ENCODE measurements at regions not wholly inside any gene's neighbourhood (a gene's known extent, or its start where the extent isn't known, plus 50 kb on each side); places are given as distances from the start of the nearest gene placed in this dataset.

- intact Hi-C loops (cut with DNase I), result no loop called here
- no peak for TF ChIP-seq EP300 (IDR thresholded peaks at IDR 0.05)
- no peak for TF ChIP-seq POLR2AphosphoS5 (IDR thresholded peaks at IDR 0.05)
- TF ChIP-seq CTCF (IDR thresholded peaks at IDR 0.05), result no peak
- no peak for TF ChIP-seq POLR2A (IDR thresholded peaks at IDR 0.05)
- Histone ChIP-seq H3K27me3 (no peaks in the 10 kb centered on the region), H3K4me3 (no peak overlapping the region), H3K4me1 (no peaks in the 10 kb centered on the region), H3K27ac (no peak overlapping the region), H3K36me3 (no peaks in the 10 kb centered on the region), H3K9me3 (peaks cover 0 to 4% (median 0%) of the 10 kb centered on the region in 4 donors)
- DNase-seq, result no peak
- WGBS, 2 donors, result 76 to 78% methylated on average over 4 of the region's 4 CpGs
These were observed 428.6 kb downstream of the DTHD1 start for GRCh38 chr4:36709991-36710390.

DNA sequence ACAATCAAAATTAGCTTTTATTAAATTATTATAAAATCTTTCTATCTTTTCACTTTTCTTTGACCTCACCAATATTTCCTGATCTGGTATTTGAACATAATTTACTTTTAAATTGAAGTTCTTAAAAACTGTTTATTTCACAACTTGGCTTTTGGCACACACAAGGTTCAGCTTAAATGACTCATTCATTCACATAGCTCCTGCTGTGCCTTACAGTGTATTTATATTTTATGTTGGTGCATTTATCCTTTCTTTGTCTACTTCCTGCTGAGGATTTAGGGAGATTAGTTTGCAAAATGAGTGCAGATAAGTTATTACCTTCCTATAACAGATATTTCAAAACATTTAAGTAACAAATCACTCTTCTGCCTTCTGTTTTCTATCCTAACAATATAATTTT is 430.6 kb downstream of the DTHD1 start:
- Histone ChIP-seq H3K27me3 (no peaks in the 10 kb centered on the region), H3K9me3 (peaks cover 0 to 2% (median 0%) of the 10 kb centered on the region in 4 donors), H3K4me3 (no peak overlapping the region), H3K36me3 (no peaks in the 10 kb centered on the region), H3K4me1 (no peaks in the 10 kb centered on the region), H3K27ac (no peak overlapping the region)
- intact Hi-C loops (cut with DNase I), result no loop called here
- no peak for DNase-seq
- TF ChIP-seq CTCF (IDR thresholded peaks at IDR 0.05), result no peak
- TF ChIP-seq POLR2AphosphoS5 (IDR thresholded peaks at IDR 0.05), result no peak
- TF ChIP-seq EP300 (IDR thresholded peaks at IDR 0.05), result no peak
- no peak for TF ChIP-seq POLR2A (IDR thresholded peaks at IDR 0.05)

DNA sequence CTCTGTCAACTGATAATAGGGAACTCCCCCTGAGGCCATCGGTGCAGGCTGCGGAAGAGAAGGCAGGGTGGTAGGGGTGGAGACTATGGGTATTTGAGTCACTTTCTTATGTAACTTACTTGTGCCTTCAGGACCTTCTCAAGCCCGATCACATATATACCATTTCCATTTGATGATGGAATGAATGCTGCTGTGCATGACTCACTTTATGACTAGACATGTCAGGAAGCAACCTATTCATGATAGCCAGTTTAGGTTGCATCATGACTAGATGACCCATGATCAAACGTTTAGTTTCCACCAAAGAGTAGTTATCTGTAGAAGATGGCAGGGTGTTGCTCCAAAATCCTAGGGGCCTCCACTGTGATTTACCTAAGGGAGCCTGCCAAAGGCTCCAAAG is 435.5 kb downstream of the DTHD1 start:
- no peak overlapping the region for H3K4me3 ChIP-seq
- H3K36me3 ChIP-seq, result no peaks in the 10 kb centered on the region
- no peaks in the 10 kb centered on the region for H3K4me1 ChIP-seq
- 87 to 90% methylated on average over 4 of the region's 4 CpGs for WGBS, 2 donors
- intact Hi-C loops (cut with DNase I), result no loop called here
- H3K9me3 ChIP-seq, result no peaks in the 10 kb centered on the region
- no peak overlapping the region for H3K27ac ChIP-seq
- no peaks in the 10 kb centered on the region for H3K27me3 ChIP-seq
- TF ChIP-seq EP300 (IDR thresholded peaks at IDR 0.05) (no peak), POLR2A (IDR thresholded peaks at IDR 0.05) (no peak), POLR2AphosphoS5 (IDR thresholded peaks at IDR 0.05) (no peak), CTCF (IDR thresholded peaks at IDR 0.05) (no peak)
- no peak for DNase-seq

DNA sequence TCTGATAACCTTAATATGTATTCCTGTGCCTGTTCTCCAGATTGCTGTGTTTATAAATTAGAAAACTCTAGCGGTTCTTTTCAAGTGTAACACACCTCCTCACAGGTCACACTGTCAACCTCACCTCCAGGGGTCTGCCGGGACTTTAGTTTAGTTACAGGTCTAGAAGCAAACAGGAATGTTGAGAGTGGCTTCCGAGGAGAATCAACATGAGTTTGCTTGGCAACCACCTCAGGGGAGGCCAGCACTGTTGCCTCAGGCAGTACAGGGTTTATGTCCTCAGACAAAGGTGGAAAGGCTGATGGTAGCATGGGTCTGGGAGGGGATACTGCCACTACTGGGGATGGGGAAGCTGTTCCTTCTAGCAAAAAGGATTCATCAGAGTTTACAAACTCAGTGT is 438.0 kb downstream of the DTHD1 start:
- no peaks in the 10 kb centered on the region for H3K27me3 ChIP-seq
- no peak for DNase-seq
- intact Hi-C loops (cut with DNase I), result no loop called here
- H3K36me3 ChIP-seq, result no peaks in the 10 kb centered on the region
- H3K4me3 ChIP-seq, result no peak overlapping the region
- no peak for TF ChIP-seq EP300 (IDR thresholded peaks at IDR 0.05)
- TF ChIP-seq POLR2A (IDR thresholded peaks at IDR 0.05), result no peak
- TF ChIP-seq POLR2AphosphoS5 (IDR thresholded peaks at IDR 0.05), result no peak
- 68 to 80% methylated on average over 3 of the region's 3 CpGs for WGBS, 2 donors
- H3K4me1 ChIP-seq, result no peaks in the 10 kb centered on the region
- no peaks in the 10 kb centered on the region for H3K9me3 ChIP-seq
- no peak overlapping the region for H3K27ac ChIP-seq

GRCh38 chr4:36722986-36723385 is 441.6 kb downstream of the DTHD1 start:
- Histone ChIP-seq H3K4me1 (no peaks in the 10 kb centered on the region), H3K27ac (no peak overlapping the region), H3K27me3 (no peaks in the 10 kb centered on the region), H3K36me3 (no peaks in the 10 kb centered on the region), H3K9me3 (no peaks in the 10 kb centered on the region), H3K4me3 (no peak overlapping the region)
- WGBS, 2 donors, result 58 to 87% methylated on average over 1 of the region's 1 CpG
- TF ChIP-seq EP300 (IDR thresholded peaks at IDR 0.05) (no peak), CTCF (IDR thresholded peaks at IDR 0.05) (no peak), POLR2AphosphoS5 (IDR thresholded peaks at IDR 0.05) (no peak), POLR2A (IDR thresholded peaks at IDR 0.05) (no peak)
- no peak for DNase-seq
- intact Hi-C loops (cut with DNase I), result no loop called here

Data from sigmoid colon (tissue), 6 donors.